T47D (cell line): ENCODE measurements at regions not wholly inside any gene's neighbourhood (a gene's known extent, or its start where the extent isn't known, plus 50 kb on each side); places are given as distances from the start of the nearest gene placed in this dataset.

ENCODE experiments used
- DNase-seq, 2 experiments: peaks; one replicate each; pipeline versions ENCODE4 v3.0.0 to v3.0.0-alpha.2; 2011 to 2012; ENCODE audit warnings: low read depth in 1 of 2, low spot score in 1 of 2
- JUND ChIP-seq: IDR thresholded peaks from 2 replicates; pipeline ENCODE4 v1.6.1; 2012; ENCODE audit warnings: low read depth
- in situ Hi-C: cut with HindIII; loops from 2 replicates; pipeline ENCODE4 v1.10.0; 2016; ENCODE audit warnings: low sequenced_read_pairs, low pct_unique_long_range_greater_than_20kb

DNA sequence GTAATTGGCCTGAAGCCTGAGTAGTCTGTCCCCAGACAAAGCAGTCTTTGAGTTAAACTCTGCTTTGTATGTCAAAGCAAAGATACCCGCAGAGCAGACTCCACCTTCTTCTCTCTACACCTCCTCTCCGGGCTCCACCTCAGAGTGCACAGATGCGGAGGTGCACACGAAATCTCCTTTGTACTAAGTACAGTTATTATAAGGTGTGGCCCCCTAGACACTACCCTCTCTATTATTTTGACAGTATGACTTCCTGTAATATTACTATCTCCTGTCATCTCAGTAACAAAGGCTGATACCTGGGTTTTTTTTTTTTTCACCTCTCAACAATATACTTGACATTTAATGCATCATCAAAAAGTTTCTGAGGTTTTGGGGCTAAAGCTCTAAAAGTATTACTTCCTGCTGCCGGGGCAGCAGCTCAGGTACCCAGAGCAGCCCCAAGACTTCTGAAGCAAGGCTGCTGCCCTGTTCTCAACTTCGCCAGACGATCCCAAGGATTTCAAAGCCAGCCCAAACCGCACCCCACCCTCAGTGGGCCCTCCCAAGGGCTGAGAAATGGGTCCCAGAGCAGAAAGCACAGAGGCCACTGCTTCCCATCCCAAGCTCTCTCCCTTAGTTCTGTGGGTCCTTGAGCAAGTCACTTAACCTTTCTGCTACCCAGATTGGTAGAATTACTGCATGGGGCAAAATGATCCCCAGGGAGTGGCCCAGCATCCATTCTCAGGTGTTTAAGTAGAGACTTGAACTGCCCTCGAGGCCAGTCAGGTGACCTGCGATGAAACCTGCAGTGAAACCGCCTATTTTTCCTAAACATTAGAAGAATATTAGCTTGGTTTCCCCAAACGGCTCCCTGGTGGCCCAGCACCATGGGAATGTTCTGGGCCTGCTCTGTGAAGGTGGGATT lies 180.6 kb downstream of the FOXO1 start:
- in situ Hi-C loops, result no loop called here
- TF ChIP-seq JUND, result no peak
- DNase-seq, result no peak

- in situ Hi-C loops, result no loop called here
- DNase-seq, result no peak
These were observed 179.8 kb downstream of the FOXO1 start for GRCh38 chr13:40486518-40487163.

GRCh38 chr13:40488869-40489391 lies 177.5 kb downstream of the FOXO1 start:
- TF ChIP-seq JUND, result no peak
- no peak for DNase-seq
- in situ Hi-C loops, result no loop called here

More at GRCh38 chr13:40486518-40487163, 179.8 kb downstream of the FOXO1 start:
- no peak for TF ChIP-seq JUND

- DNase-seq, result no peak
- TF ChIP-seq JUND, result no peak
- in situ Hi-C loops, result no loop called here
These were observed 176.2 kb downstream of the FOXO1 start for GRCh38 chr13:40490086-40490758.

- no peak for TF ChIP-seq JUND
- in situ Hi-C loops, result no loop called here
- DNase-seq, result no peak
These were observed 173.9 kb downstream of the FOXO1 start for GRCh38 chr13:40492511-40492910.

DNA sequence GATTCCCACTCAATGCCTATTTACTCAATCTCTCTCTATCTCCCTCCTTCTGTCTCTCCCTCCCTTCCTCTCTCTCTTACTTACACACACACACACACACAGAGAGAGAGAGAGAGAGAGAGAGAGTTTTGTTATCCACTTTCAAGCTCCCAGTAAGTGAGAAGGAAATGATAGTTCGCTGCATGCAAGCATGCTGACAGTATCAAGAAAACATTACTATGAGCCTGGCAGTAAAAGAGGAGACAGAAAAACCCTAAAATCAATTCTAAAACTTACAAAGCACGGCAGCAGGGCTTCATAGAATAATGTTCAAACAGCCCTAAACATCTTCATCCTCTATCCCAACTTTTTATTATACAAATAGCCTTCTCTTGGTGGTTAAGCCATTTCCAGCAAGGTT lies 171.9 kb downstream of the FOXO1 start:
- TF ChIP-seq JUND, result no peak
- in situ Hi-C loops, result no loop called here
- no peak for DNase-seq

DNA sequence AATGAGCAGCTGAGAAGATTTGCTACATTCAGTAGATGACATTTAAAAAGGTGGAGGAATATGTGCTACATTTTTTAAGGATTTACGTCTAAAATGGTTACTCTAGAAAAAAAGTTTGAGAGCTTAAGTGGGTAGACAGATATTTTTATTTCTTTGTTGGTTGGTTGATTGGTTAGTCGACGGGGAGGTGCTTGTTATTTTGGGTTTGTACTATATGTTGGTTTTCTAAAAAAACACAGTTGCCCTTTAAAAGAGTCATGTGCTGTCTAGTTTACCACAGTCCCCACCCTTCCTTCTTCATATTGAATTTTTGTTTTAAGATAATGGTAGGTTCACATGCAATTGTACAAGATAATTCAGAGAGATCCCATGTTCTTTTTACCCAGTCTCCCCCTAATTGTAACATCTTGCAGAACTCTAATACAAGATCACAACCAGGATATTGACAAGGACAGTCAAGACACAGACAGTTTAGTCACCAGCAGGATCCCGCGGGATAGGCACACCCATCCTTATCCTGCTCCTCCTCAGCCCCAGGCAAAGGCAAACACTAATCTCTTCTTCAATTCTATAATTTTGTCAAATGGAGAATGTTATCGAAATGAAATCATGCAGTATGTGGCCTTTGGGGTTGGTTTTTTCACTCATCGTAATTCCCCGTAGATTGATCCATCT lies 171.4 kb downstream of the FOXO1 start:
- TF ChIP-seq JUND, result no peak
- DNase-seq, result no peak
- in situ Hi-C loops, result no loop called here

GRCh38 chr13:40495621-40496001 lies 170.8 kb downstream of the FOXO1 start:
- DNase-seq, result no peak
- TF ChIP-seq JUND, result no peak
- in situ Hi-C loops, result no loop called here

DNA sequence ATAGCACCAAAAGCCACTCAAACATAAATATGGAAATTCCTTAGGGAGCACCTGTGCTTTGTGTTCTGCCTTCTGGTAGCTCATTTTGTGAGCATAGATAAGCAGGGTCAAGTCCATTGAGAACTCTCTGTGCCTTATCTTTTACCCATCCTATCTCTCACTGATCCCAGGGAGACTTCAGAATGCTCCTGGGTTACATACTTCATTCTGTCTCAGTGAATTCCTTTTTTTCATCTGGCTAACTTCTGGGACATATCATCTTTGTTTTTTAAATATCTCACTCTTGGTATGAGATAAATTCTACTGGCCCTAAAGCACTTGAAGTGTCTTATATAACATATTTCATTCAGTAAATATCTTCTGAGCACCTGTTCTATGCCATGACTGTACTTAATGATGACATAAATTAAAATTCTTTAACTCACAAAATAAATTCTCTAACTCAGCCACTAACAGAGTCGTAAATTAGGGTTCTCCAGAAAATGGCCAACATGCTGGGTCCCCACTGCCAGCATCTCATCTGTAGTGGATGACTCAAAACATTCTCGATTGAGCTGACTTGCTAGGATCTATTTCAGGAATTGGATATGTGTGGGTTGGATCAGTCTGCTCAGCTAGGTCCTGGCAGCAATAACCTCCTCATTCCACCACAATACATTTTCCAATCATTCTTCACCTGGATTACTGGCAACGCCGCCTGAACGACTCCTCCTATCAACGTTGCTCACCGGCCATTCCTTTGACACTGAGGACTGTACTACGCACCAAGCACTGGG lies 170.2 kb downstream of the FOXO1 start:
- in situ Hi-C loops, result no loop called here
- DNase-seq, result no peak
- TF ChIP-seq JUND, result no peak

DNA sequence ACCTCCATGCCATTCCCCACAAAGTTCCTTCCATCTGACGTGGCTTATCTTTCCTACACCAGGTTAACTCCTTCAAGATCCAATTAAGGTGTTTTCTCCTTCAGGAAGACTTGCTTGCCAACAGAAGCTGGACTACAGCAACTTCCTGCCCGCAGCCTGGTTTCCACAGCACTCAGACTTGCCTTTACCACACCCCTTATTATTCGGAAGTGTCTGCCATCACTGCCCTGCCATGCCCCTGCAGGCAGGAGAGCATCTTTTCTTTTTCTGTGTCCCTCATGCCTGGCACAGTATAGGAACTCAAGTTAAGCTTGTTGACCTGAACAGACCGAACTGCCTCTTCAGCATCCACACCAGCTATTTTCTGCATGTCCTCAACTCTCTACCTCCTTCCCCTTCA lies 168.0 kb downstream of the FOXO1 start:
- TF ChIP-seq JUND, result no peak
- no peak for DNase-seq
- in situ Hi-C loops, result no loop called here

- TF ChIP-seq JUND, result no peak
- peak in 1 of 2 experiments; percentile 28 for DNase-seq
- in situ Hi-C loops, result no loop called here
These were observed 164.2 kb downstream of the FOXO1 start for GRCh38 chr13:40502236-40502635.
